HG03520 (cell line): ENCODE measurements at regions not wholly inside any gene's neighbourhood (a gene's known extent, or its start where the extent isn't known, plus 50 kb on each side); places are given as distances from the start of the nearest gene placed in this dataset.
A peak's percentile ranks its signal among the peaks of the same experiment; 100 is the strongest.
"Not testable (repeated sequence)": the region's sequence is repeated elsewhere in the genome, so short reads cannot be mapped to it uniquely, and the experiment has no call there.

Experiments
- ATAC-seq: cut with Tn5 transposase; IDR thresholded peaks from one replicate; pipeline ENCODE4 v1.9.1; 2021; ENCODE audit warnings: mild to moderate bottlenecking, moderate library complexity; ENCODE audit not compliant: unreplicated experiment

DNA sequence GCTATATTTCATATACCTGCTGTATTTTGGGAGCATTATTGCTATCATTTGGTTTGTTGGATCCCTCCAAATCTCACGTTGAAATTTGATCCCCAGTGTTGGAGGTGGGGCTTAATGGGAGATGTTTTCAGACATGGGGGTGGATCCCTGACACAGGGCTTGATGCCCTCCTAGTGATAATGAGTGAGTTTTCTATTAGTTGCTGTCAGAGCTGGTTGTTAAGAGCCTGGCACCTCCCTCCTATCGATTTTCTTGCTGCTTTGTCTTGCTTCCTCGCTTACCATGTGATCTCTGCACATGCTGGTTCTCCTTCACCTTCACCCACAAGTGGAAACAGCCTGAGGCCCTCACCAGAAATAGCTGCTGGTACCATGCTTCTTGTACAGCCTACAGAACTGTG lies 259.9 kb upstream of the STARD13 start:
- ATAC-seq = no peak

GRCh38 chr13:33547035-33547434 lies 261.5 kb upstream of the STARD13 start:
- no peak for ATAC-seq

DNA sequence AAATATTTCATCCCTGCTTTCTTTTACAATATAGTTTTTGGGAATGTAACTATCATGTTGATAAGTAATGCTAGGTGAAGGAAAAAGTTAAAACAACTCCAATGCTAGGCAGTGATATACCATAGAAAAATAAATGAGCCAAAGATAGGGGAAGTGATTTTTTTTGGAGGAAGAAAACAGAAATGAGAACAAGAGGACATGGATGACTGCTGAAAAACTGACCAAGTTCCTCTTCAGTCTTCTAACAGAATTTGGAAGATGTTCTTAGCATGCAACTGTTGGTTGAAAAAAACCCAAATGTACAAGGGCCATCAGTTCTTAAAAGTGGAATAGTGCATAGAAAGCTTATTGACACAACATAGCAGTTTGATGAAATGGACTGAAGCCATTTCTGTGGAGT lies 262.5 kb upstream of the STARD13 start:
- ATAC-seq = no peak

- no peak for ATAC-seq
Observed at GRCh38 chr13:33550276-33550675, 264.7 kb upstream of the STARD13 start.

DNA sequence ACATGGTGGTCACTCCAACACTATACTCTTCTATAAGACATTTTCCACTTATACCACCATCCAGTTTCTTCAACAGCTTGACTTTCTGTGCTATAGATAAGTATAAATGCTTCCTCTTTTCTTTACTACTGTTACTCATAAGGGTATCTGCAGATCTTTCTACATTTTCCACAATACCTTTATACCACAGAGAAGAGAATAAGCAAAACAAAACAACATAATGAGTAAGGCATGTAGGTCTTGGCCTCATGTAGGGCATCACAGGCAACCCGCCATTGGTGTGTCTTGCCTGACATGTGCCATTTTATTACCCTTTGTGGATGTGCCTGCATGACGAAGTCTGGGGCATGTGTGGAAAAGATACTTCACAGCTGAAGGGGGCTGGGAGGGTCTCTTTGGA lies 265.3 kb upstream of the STARD13 start:
- peak; percentile 71 for ATAC-seq

GRCh38 chr13:33554919-33555791 lies 262.8 kb upstream of the RFC3 start:
- peak; percentile 83 for ATAC-seq

DNA sequence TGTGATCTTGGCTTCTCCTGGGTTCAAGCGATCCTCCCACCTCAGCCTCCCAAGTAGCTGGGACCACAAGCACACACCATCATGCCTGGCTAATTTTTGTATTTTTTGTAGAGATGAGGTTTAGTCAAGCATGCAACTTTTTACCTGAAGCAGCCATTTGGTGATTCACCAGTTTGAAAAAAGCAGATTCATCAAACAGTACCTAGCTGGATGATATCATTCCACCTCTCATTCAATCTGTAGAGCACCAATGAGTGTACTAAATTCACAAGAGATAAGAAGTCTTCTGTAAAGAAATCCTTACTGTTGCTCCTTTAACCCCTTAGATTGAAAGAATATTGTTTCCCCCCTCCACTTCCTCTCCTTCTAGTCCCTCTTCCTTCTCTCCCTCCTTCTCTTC lies 261.1 kb upstream of the RFC3 start:
- no peak for ATAC-seq

DNA sequence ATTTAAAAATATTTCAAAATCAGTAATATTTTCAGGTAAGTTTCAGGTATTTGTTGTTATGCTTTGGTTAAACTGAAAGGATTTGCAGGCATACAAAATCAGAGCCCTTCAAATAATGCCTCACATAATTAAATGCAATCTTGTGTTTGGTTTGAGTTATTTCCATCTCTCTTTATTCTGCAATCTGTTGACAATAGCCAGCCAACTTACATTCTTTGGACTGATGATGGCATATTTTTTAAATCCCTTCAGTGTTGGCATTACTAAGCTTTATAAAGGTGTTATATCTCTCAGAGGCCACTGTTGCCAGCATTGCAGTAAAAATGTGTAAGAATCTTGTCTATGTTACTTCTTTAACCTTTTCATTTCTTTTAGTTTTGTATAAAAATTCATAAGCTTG lies 257.2 kb upstream of the RFC3 start:
- no peak for ATAC-seq

- ATAC-seq = no peak
Observed at GRCh38 chr13:33561627-33562026, 256.3 kb upstream of the RFC3 start.

GRCh38 chr13:33571618-33572017 lies 246.3 kb upstream of the RFC3 start:
- peak; percentile 69 for ATAC-seq

DNA sequence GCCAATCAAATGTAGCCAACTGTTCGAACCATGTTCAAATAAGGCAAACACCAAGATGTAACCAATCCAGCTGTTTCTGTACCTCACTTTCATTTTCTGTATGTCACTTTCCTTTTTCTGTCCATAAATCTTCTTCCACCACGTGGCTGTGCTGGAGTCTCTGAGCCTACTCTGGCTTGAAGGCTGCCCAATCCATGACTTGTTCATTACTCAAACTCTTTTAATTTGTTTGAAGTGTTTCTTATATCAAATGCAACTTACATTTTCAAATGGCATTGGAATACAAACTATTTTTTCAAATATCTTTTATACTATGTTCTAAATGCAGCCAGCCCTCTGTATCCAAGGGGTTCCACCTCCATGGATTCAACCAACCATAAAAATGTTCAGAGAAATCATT lies 245.6 kb upstream of the RFC3 start:
- not testable (repeated sequence) for ATAC-seq

GRCh38 chr13:33575378-33575777 lies 242.6 kb upstream of the RFC3 start:
- no peak for ATAC-seq

- no peak for ATAC-seq
Observed at GRCh38 chr13:33577007-33577406, 240.9 kb upstream of the RFC3 start.

- ATAC-seq = no peak
Observed at GRCh38 chr13:33578786-33579185, 239.2 kb upstream of the RFC3 start.

- no peak for ATAC-seq
Observed at GRCh38 chr13:33582121-33582520, 235.8 kb upstream of the RFC3 start.

DNA sequence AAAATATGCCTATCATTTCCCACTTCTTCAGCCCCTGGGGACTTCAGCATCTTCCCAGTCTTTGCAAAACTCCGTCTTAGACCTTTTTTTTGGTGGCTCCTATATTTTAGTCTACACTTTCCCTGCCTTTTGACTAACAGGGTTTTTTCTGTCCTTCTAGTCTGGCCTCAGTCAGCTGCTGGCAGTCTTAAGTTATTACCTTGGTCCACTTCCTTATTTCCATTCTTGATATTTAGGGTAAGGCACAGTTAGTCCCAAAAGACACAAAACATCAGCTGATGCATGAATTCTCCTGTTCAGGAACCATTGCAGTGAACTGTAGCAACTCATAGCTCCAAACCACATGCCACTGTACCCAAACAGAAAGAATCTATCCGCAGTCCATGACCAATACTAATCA lies 234.6 kb upstream of the RFC3 start:
- ATAC-seq = no peak

DNA sequence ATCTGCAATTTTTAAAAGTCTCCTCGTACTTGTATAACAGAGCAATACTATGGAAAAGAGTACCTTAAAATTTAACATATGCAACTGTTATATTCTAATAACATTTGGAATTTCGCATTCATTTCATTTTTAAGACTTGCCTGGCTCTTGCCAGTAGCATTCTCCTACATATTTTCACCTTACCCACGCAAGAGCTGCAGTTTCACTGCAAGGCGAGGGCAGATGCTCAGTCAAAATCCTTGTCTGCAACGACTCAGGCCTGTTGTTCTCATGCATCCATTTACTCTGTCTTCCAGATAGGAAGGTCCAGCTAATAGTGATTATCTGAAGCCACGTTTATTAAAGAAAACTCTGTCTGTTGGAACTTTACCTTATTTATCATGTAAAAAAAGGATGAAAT lies 227.0 kb upstream of the RFC3 start:
- no peak for ATAC-seq

DNA sequence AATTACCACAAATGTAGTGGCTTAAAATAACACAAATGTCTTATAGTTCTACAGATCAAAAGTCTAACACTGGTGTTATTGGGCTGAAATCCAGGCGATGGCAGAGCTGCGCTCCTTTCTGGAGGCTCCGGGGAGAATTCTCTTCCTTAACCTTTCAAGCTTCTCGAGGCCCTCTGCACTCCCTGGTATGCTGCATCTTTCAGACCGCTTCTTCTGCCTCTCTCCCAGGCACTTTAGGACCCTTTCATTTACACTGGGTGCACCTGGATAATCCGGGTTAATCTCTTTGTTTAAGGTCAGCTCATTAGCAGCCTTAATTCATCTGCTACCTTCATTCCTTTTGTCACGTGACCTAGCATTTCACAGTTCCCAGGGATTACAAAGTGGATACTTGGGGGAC lies 211.3 kb upstream of the RFC3 start:
- ATAC-seq = no peak

- ATAC-seq = no peak
Observed at GRCh38 chr13:33610438-33611120, 207.4 kb upstream of the RFC3 start.

GRCh38 chr13:33611121-33611805 lies 206.7 kb upstream of the RFC3 start:
- ATAC-seq = no peak
